HCT116 (cell line): ENCODE measurements at regions not wholly inside any gene's neighbourhood (a gene's known extent, or its start where the extent isn't known, plus 50 kb on each side); places are given as distances from the start of the nearest gene placed in this dataset.

Source experiments
- ATAC-seq: fragments of 200-7000 bp; cut with Tn5 transposase; 2 replicates; pipeline ENCODE4 v1.9.1; 2020; ENCODE audit warnings: mild to moderate bottlenecking, moderate library complexity
- BruUV-seq: library from RNA; stranded (reverse); fragments of 400-500 nt; replicated peaks from 2 replicates; lab custom pipeline; 2021; lab: Mats Ljungman, UMichigan
- CTCF ChIA-PET: fragments of 300-600 bp; sonication (Branson Sonifier 250); formaldehyde crosslinking; loops from one replicate; lab custom pipeline; 2021; ENCODE audit warnings: antibody characterized with exemption; lab: Charles Lee
- POLR2A ChIA-PET: fragments of 300-600, 350-600 bp; sonication (Branson Sonifier 250); formaldehyde crosslinking; loops from one replicate; lab custom pipeline; 2021; ENCODE audit warnings: antibody characterized with exemption; lab: Charles Lee
- RAD21 ChIA-PET, 2 experiments: fragments of 300-600 bp; sonication (Branson Sonifier 250); formaldehyde crosslinking; loops; one replicate each; lab custom pipeline; 2023; ENCODE audit warnings: low total read pairs in 2 of 2; ENCODE audit not compliant: uncharacterized antibody in 2 of 2, unreplicated experiment in 2 of 2, low non-redundant PET in 1 of 2; lab: Charles Lee
- DNase-seq: peaks from one replicate; pipeline ENCODE4 v3.0.0-alpha.2; 2010; ENCODE audit warnings: low read depth, low spot score
- H2AFZ ChIP-seq: fragments of 200-600 bp; shearing (Covaris generic), sonication (generic); 2 replicates; pipeline ENCODE4 v1.6.1; 2017; ENCODE audit warnings: low read depth, mixed run types, mixed read lengths, antibody characterized with exemption, low read length; ENCODE audit not compliant: poor library complexity, severe bottlenecking
- H3K27ac ChIP-seq: 2 replicates; pipeline ENCODE4 v1.5.1; 2012; ENCODE audit warnings: low read depth, low read length
- H3K27me3 ChIP-seq: fragments of 200-600 bp; sonication (generic); 2 replicates; pipeline ENCODE4 v1.6.1; 2016; ENCODE audit warnings: mixed run types, low read length, mixed read lengths; ENCODE audit not compliant: insufficient read depth
- H3K36me3 ChIP-seq, 2 experiments: fragments of 200-500 bp in 1 of 2; fragments of 200-600 bp in 1 of 2; sonication (Bioruptor generic) in 1 of 2; sonication (generic) in 1 of 2; 2 replicates each; pipeline versions ENCODE4 v1.5.1 to v1.6.1; 2014 to 2016; ENCODE audit warnings: low read length in 2 of 2, inconsistent platforms in 1 of 2, mixed read lengths in 1 of 2, mixed run types in 1 of 2; ENCODE audit not compliant: insufficient read depth in 2 of 2, control insufficient read depth in 1 of 2
- H3K4me1 ChIP-seq, 2 experiments: fragments of 200-600 bp in 1 of 2; sonication (generic) in 1 of 2; 2 replicates each; pipeline versions ENCODE4 v1.5.1 to v1.6.1; 2012 to 2017; ENCODE audit warnings: low read length in 2 of 2, inconsistent platforms in 1 of 2, mild to moderate bottlenecking in 1 of 2, mixed read lengths in 1 of 2, mixed run types in 1 of 2, moderate library complexity in 1 of 2; ENCODE audit not compliant: insufficient read depth in 2 of 2, control insufficient read depth in 1 of 2
- H3K4me2 ChIP-seq: fragments of 200-600 bp; sonication (generic); 2 replicates; pipeline ENCODE4 v1.6.1; 2017; ENCODE audit warnings: mixed run types, low read length, mixed read lengths
- H3K4me3 ChIP-seq, 2 experiments: fragments of 200-600 bp in 1 of 2; sonication (generic) in 1 of 2; replicated peaks in 1 of 2; 2 replicates each; pipeline ENCODE4 v1.5.1; 2011 to 2016; ENCODE audit warnings: low read length in 2 of 2, control low read depth in 1 of 2, low read depth in 1 of 2, mild to moderate bottlenecking in 1 of 2, mixed read lengths in 1 of 2, mixed run types in 1 of 2
- H3K79me2 ChIP-seq: fragments of 200-600 bp; sonication (generic); 2 replicates; pipeline ENCODE4 v1.6.1; 2017; ENCODE audit warnings: mild to moderate bottlenecking, mixed run types, low read length, moderate library complexity, mixed read lengths; ENCODE audit not compliant: insufficient read depth
- H3K9ac ChIP-seq: fragments of 200-600 bp; sonication (generic); 2 replicates; pipeline ENCODE4 v1.6.1; 2016; ENCODE audit warnings: low read length, mixed read lengths
- H3K9me2 ChIP-seq: fragments of 200-600 bp; sonication (generic), shearing (Covaris generic); 2 replicates; pipeline ENCODE4 v1.6.1; 2017; ENCODE audit warnings: mixed run types, mild to moderate bottlenecking, moderate library complexity; ENCODE audit not compliant: insufficient read depth
- H3K9me3 ChIP-seq, 2 experiments: fragments of 200-500 bp in 1 of 2; fragments of 200-600 bp in 1 of 2; sonication (Bioruptor generic) in 1 of 2; sonication (generic) in 1 of 2; 2 replicates each; pipeline ENCODE4 v1.6.1; 2014 to 2017; ENCODE audit warnings: low read length in 2 of 2, mixed read lengths in 2 of 2, inconsistent platforms in 1 of 2, low read depth in 1 of 2, mild to moderate bottlenecking in 1 of 2, mixed run types in 1 of 2, moderate library complexity in 1 of 2; ENCODE audit not compliant: control insufficient read depth in 1 of 2, insufficient read depth in 1 of 2
- H4K20me1 ChIP-seq: fragments of 200-600 bp; sonication (generic), shearing (Covaris generic); 2 replicates; pipeline ENCODE4 v1.6.1; 2017; ENCODE audit warnings: mixed run types, mild to moderate bottlenecking, moderate library complexity; ENCODE audit not compliant: insufficient read depth
- CBX3 ChIP-seq: IDR thresholded peaks from 2 replicates; pipeline ENCODE4 v1.6.1; 2012; ENCODE audit warnings: low read depth
- EGR1 ChIP-seq: IDR thresholded peaks from 2 replicates; pipeline ENCODE4 v1.6.1; 2012; ENCODE audit warnings: low read depth
- ELF1 ChIP-seq: IDR thresholded peaks from 2 replicates; pipeline ENCODE4 v1.6.1; 2012; ENCODE audit warnings: low read depth, borderline replicate concordance
- EZH2 ChIP-seq: fragments of 200-600 bp; sonication (generic); IDR thresholded peaks from 2 replicates; pipeline ENCODE4 v1.6.1; 2017; ENCODE audit warnings: antibody characterized with exemption, mixed run types
- EZH2phosphoT487 ChIP-seq: fragments of 200-600 bp; IDR thresholded peaks from 2 replicates; pipeline ENCODE4 v1.6.1; 2018; ENCODE audit warnings: antibody characterized with exemption, borderline replicate concordance
- JUND ChIP-seq: IDR thresholded peaks from 2 replicates; pipeline ENCODE4 v1.6.1; 2012
- POLR2AphosphoS5 ChIP-seq: IDR thresholded peaks from 2 replicates; pipeline ENCODE4 v1.6.1; 2011; ENCODE audit warnings: mild to moderate bottlenecking, low read depth, low read length, moderate library complexity
- RAD21 ChIP-seq: IDR thresholded peaks from 2 replicates; pipeline ENCODE4 v1.6.1; 2012; ENCODE audit warnings: low read depth, mild to moderate bottlenecking
- SIN3A ChIP-seq: IDR thresholded peaks from 2 replicates; pipeline ENCODE4 v1.6.1; 2012; ENCODE audit warnings: low read depth
- SP1 ChIP-seq: IDR thresholded peaks from 2 replicates; pipeline ENCODE4 v1.6.1; 2012; ENCODE audit warnings: low read depth
- SRF ChIP-seq: IDR thresholded peaks from 2 replicates; pipeline ENCODE4 v1.6.1; 2012; ENCODE audit warnings: low read depth
- TCF7L2 ChIP-seq: IDR thresholded peaks from 2 replicates; pipeline ENCODE4 v1.7.0; 2011; ENCODE audit warnings: borderline replicate concordance, inconsistent platforms; ENCODE audit not compliant: insufficient read depth, insufficient read length; ENCODE audit errors: extremely low read depth
- YY1 ChIP-seq: IDR thresholded peaks from 2 replicates; pipeline ENCODE4 v1.6.1; 2011; ENCODE audit warnings: low read length, low read depth, moderate library complexity, mild to moderate bottlenecking; ENCODE audit not compliant: insufficient replicate concordance; ENCODE audit errors: extremely low read depth
- intact Hi-C: fragments of 100-400 bp; cut with micrococcal nuclease; formaldehyde crosslinking; loops from 2 replicates; pipeline ENCODE4 v1.10.0; 2022
- TF ChIP-seq, protein P1 (sequence below): IDR thresholded peaks from 2 replicates; pipeline ENCODE4 v1.6.1; 2012
- TF ChIP-seq, protein P2 (sequence below): IDR thresholded peaks from 2 replicates; pipeline ENCODE4 v1.6.1; 2011; ENCODE audit warnings: mild to moderate bottlenecking, low read length, moderate library complexity; ENCODE audit not compliant: insufficient replicate concordance; ENCODE audit errors: extremely low read depth

DNA sequence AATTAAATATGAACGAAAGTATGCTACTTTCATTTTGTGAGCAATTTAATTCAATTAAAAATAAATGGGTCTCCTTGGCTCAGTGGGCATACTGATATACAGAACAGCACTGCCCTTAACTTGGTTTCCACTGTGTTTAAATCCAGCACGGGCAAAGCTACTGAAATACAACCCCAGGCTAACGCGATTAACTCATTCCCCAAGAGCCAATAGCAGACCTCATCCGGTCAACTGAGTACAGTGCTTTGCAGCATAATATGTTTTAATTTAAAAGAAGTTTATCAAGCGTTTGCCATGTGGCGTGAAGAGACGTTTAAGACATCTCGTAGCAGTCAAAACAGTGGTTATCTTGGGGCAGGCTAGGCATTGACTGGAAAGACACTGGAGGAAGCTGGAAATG lies 118.6 kb downstream of the PROX1 start:
- Histone ChIP-seq H3K36me3 (no peaks in the 10 kb centered on the region), H3K9ac (no peak overlapping the region), H3K79me2 (no peaks in the 10 kb centered on the region), H3K9me2 (no peaks in the 10 kb centered on the region), H3K4me1 (peaks cover 23 to 30% of the 10 kb centered on the region in 2 experiments), H3K27me3 (no peaks in the 10 kb centered on the region), H3K4me2 (no peak overlapping the region), H4K20me1 (no peaks in the 10 kb centered on the region), H2AFZ (no peak overlapping the region), H3K27ac (no peak overlapping the region), H3K9me3 (no peaks in the 10 kb centered on the region), H3K4me3 (no peak overlapping the region)
- ChIA-PET RAD21 (no interaction called here), POLR2A (no interaction called here), CTCF (no interaction called here)
- no peak for DNase-seq
- no TSS peak for BruUV-seq
- TF ChIP-seq EGR1 (no peak), POLR2AphosphoS5 (no peak), ELF1 (no peak), SRF (no peak), EZH2 (no peak), TCF7L2 (no peak), EZH2phosphoT487 (no peak), YY1 (no peak), JUND (no peak), RAD21 (no peak), SIN3A (no peak), SP1 (no peak), CBX3 (no peak)
- TF ChIP-seq, protein P1, sequence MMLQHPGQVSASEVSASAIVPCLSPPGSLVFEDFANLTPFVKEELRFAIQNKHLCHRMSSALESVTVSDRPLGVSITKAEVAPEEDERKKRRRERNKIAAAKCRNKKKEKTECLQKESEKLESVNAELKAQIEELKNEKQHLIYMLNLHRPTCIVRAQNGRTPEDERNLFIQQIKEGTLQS, result no peak
- TF ChIP-seq, protein P2, sequence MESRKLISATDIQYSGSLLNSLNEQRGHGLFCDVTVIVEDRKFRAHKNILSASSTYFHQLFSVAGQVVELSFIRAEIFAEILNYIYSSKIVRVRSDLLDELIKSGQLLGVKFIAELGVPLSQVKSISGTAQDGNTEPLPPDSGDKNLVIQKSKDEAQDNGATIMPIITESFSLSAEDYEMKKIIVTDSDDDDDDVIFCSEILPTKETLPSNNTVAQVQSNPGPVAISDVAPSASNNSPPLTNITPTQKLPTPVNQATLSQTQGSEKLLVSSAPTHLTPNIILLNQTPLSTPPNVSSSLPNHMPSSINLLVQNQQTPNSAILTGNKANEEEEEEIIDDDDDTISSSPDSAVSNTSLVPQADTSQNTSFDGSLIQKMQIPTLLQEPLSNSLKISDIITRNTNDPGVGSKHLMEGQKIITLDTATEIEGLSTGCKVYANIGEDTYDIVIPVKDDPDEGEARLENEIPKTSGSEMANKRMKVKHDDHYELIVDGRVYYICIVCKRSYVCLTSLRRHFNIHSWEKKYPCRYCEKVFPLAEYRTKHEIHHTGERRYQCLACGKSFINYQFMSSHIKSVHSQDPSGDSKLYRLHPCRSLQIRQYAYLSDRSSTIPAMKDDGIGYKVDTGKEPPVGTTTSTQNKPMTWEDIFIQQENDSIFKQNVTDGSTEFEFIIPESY, result no peak
- intact Hi-C loops, result no loop called here
- ATAC-seq, result no peak
